ENCODE measurements at regions not wholly inside any gene's neighbourhood (a gene's known extent, or its start where the extent isn't known, plus 50 kb on each side); places are given as distances from the start of the nearest gene placed in this dataset.

DNA sequence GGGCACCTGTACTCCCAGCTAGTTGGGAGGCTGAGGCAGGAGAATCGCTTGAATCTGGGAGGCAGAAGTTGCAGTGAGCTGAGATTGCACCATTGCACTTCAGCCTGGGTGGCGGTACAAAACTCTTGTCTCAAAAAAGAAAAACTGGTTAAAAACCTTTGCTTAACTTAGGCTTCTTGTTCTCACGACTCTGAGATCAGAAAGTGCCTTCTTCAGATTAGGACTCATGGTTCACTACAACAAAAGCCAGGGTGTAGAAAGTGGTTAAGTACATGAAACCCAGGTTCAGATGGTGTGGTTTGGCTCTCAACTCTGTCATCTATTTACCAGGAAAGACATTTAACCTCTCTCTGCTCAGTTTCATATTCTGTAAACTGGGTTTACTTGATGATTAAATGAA is 168.4 kb downstream of the TUSC7 start:
- TF ChIP-seq, protein P1, sequence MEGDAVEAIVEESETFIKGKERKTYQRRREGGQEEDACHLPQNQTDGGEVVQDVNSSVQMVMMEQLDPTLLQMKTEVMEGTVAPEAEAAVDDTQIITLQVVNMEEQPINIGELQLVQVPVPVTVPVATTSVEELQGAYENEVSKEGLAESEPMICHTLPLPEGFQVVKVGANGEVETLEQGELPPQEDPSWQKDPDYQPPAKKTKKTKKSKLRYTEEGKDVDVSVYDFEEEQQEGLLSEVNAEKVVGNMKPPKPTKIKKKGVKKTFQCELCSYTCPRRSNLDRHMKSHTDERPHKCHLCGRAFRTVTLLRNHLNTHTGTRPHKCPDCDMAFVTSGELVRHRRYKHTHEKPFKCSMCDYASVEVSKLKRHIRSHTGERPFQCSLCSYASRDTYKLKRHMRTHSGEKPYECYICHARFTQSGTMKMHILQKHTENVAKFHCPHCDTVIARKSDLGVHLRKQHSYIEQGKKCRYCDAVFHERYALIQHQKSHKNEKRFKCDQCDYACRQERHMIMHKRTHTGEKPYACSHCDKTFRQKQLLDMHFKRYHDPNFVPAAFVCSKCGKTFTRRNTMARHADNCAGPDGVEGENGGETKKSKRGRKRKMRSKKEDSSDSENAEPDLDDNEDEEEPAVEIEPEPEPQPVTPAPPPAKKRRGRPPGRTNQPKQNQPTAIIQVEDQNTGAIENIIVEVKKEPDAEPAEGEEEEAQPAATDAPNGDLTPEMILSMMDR (IDR thresholded peaks at IDR 0.05; ENCODE audit: control insufficient read depth, insufficient read depth, low read depth, low read length, missing control alignments), result no peak
- no peak overlapping the region for H3K4me3 ChIP-seq (ENCODE audit: control insufficient read depth, low read depth, low read length)
- no peak for DNase-seq (ENCODE audit: low read depth)

DNA sequence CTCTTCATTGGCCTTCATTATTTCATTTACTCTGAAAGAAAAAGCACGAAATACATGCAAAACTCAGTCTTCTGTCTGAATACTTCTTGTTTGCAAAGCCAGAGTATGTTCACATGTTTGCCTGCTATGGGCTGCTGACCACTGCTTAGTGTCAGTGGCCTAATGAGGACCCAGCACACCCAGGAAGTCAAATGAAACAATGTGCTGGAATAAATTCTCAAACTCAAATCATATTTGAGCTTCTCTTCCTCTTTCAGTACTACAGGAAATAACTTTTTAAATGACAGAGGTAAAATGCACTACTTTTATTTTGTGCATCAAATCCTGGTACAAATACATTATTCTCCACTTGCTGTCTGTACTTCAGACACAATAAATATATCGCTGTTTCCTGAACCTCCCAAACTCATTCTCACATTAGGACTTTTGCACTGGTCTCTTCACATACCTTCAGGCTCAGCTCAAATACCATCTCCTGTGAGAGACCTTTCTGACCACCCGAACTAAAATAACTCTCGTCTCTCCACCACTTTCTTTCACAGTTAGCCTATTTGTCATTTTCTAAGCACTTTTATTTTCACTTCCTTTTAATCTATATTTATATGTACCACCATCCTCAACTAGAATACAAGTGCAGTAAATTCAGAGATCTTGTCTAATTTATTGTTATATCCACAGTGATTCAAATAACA is 176.8 kb downstream of the TUSC7 start:
- no peak overlapping the region for H3K4me3 ChIP-seq (ENCODE audit: control insufficient read depth, low read depth, low read length)
- no peak for DNase-seq (ENCODE audit: low read depth)
- TF ChIP-seq, protein P1 (IDR thresholded peaks at IDR 0.05; ENCODE audit: control insufficient read depth, insufficient read depth, low read depth, low read length, missing control alignments), result no peak

DNA sequence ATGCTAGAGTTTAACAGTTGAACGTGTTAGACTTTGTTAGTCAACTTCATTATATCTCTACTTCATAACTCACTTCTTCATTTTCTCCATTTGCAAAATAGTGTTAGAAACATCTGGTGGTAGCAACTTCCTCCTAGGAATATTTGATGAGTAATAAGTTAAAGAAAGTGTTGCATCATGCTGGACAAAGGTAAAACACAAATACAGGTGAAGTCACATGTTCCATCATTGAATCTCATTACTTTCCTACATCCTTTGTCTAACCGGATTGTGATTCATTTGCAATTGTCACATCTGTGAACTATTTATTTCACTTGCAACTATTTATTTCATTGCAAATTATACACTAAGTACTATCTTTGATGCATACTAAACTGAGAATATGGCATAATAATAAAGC is 186.5 kb downstream of the TUSC7 start:
- no peak for DNase-seq (ENCODE audit: low read depth)
- TF ChIP-seq, protein P1 (IDR thresholded peaks at IDR 0.05; ENCODE audit: control insufficient read depth, insufficient read depth, low read depth, low read length, missing control alignments), result no peak
- no peak overlapping the region for H3K4me3 ChIP-seq (ENCODE audit: control insufficient read depth, low read depth, low read length)

DNA sequence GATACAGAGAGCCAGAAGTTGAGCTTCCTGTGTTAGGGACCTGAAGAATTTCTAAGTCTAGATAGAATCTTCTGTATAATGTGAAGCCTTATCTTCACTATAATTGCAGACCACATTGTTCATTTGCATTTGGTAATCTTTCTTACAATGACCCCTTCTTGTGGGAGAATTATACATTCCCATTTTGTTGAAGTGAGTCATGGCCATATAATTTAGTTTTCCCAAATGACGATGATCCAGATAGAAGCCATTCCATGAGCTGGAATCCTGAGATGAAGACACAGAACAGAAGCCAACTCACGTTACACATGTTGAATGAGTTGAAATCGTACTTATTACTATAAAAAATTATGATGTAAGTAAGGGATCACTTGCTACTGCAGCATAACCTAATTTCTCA is 187.8 kb downstream of the TUSC7 start:
- H3K4me3 ChIP-seq (ENCODE audit: control insufficient read depth, low read depth, low read length), result no peak overlapping the region
- DNase-seq (ENCODE audit: low read depth), result no peak
- TF ChIP-seq, protein P1 (IDR thresholded peaks at IDR 0.05; ENCODE audit: control insufficient read depth, insufficient read depth, low read depth, low read length, missing control alignments), result no peak

DNA sequence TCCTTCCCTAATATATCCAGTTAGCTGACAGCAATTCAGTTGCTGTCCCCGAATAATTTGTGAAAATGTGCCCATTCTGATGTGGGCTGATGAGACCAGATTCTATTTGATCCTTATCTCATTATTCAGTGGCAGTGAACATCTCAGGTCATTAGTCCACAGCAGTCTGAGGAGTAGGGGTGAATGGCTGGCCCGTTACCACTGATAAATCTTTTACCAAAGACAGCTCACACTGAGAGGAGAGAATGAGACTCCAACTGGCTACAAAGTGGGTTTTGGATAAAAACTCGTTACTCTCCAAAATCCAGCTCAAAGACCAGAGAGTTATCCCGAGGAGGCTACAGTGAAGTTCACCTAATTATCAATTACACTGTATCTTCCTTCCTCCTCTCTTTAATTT is 189.7 kb downstream of the TUSC7 start:
- TF ChIP-seq, protein P1 (IDR thresholded peaks at IDR 0.05; ENCODE audit: control insufficient read depth, insufficient read depth, low read depth, low read length, missing control alignments), result no peak
- H3K4me3 ChIP-seq (ENCODE audit: control insufficient read depth, low read depth, low read length), result no peak overlapping the region
- no peak for DNase-seq (ENCODE audit: low read depth)

DNA sequence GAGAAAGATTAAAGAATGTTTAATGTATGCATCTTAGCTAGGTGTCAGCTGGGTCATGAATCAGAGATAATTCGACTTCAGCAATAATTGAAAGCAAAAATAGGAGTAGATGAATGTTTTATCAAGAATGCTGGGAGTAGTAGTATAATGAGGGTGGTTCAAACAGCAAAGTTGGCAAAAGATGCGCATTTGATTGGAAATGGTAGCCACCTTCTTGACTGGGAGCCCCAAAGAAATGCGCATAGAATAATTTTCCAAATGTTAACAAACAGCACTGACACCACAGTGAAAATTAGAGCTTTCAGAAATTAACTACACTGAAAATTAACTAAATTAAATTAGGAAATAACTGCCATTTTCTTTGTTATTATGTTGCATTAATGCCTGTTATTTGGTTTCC is 195.8 kb downstream of the TUSC7 start:
- no peak overlapping the region for H3K4me3 ChIP-seq (ENCODE audit: control insufficient read depth, low read depth, low read length)

More for the DNA sequence above, 195.8 kb downstream of the TUSC7 start:
- no peak for DNase-seq (ENCODE audit: low read depth)
- TF ChIP-seq, protein P1 (IDR thresholded peaks at IDR 0.05; ENCODE audit: control insufficient read depth, insufficient read depth, low read depth, low read length, missing control alignments), result no peak
